ENCODE measurements at regions not wholly inside any gene's neighbourhood (a gene's known extent, or its start where the extent isn't known, plus 50 kb on each side); places are given as distances from the start of the nearest gene placed in this dataset.

- no peak for TF ChIP-seq ZBTB26 (CRISPR knock-in tag; IDR thresholded peaks at IDR 0.05)
Observed at GRCh38 chr1:99062192-99062591, 57.5 kb upstream of the PLPPR5 start (continued).

- Histone ChIP-seq H3K27me3 (ENCODE audit: control insufficient read depth in 2 of 2, insufficient read depth in 2 of 2, low read length in 2 of 2) (no peaks in the 10 kb centered on the region), H3K9me1 (ENCODE audit: control insufficient read depth, insufficient read depth, low read length) (no peaks in the 10 kb centered on the region), H3K27ac (ENCODE audit: extremely low read depth, low read depth, low read length) (no peak overlapping the region), H4K20me1 (replicated peaks; ENCODE audit: control insufficient read depth, insufficient read depth, low read length) (no peaks in the 10 kb centered on the region), H3K4me2 (ENCODE audit: insufficient read depth, low read length) (no peak overlapping the region), H2AFZ (ENCODE audit: low read depth, low read length) (no peak overlapping the region), H3K79me2 (ENCODE audit: control insufficient read depth, insufficient read depth, low read length) (no peaks in the 10 kb centered on the region), H3K4me1 (replicated peaks in 1 of 2; ENCODE audit: control insufficient read depth in 2 of 2, insufficient read depth in 2 of 2, low read length in 2 of 2) (no peaks in the 10 kb centered on the region), H3K9ac (ENCODE audit: insufficient read depth in 1 of 2, low read depth in 2 of 2, low read length in 2 of 2) (no peak overlapping the region), H3K4me3 (no peak overlapping the region), H3K9me3 (replicated peaks; ENCODE audit: control insufficient read depth, insufficient read depth, low read depth, low read length) (no peaks in the 10 kb centered on the region), H3K36me3 (ENCODE audit: control insufficient read depth, insufficient read depth, low read length) (no peaks in the 10 kb centered on the region)
- no peak for ATAC-seq
- no peak for DNase-seq (ENCODE audit: extremely low read depth in 1 of 4, low spot score in 3 of 4)
- FAIRE-seq, result no peak
- ChIA-PET POLR2A (no interaction called here), CTCF (ENCODE audit: low intra/inter-chr PET ratio) (no interaction called here)
- WGBS (ENCODE audit: insufficient coverage, low coverage, missing lambda C conversion rate), result 0% methylated on average over 3 of the region's 3 CpGs
- in situ Hi-C loops (cut with MboI) (no loop called here), intact Hi-C loops (cut with micrococcal nuclease) (no loop called here)
- no TSS peak for BruUV-seq (replicated peaks)
- TF ChIP-seq HDAC1 (IDR thresholded peaks at IDR 0.05), result no peak
- no peak for TF ChIP-seq BRCA1 (IDR thresholded peaks at IDR 0.05)
- no peak for TF ChIP-seq BRCA1 (CRISPR knock-in tag; IDR thresholded peaks at IDR 0.05)
- no peak for TF ChIP-seq MIER1 (IDR thresholded peaks at IDR 0.05; ENCODE audit: low read depth)
- TF ChIP-seq MTF1 (CRISPR knock-in tag; IDR thresholded peaks at IDR 0.05; ENCODE audit: borderline replicate concordance), result no peak
- TF ChIP-seq ZFPM2 (CRISPR knock-in tag; IDR thresholded peaks at IDR 0.05), result no peak
- TF ChIP-seq ETV1 (tag; conservative IDR thresholded peaks at IDR 0.05; ENCODE audit: low read depth), result no peak
- no peak for TF ChIP-seq FOXK2 (conservative IDR thresholded peaks at IDR 0.05 in 1 of 2, IDR thresholded peaks at IDR 0.05 in 1 of 2; ENCODE audit: low read depth in 2 of 2)
- TF ChIP-seq NUFIP1 (IDR thresholded peaks at IDR 0.05; ENCODE audit: partially characterized antibody), result no peak
- TF ChIP-seq ZNF121 (CRISPR knock-in tag; conservative IDR thresholded peaks at IDR 0.05), result no peak
- no peak for TF ChIP-seq ETS2 (tag; IDR thresholded peaks at IDR 0.05; ENCODE audit: borderline replicate concordance, poor library complexity, severe bottlenecking)
- no peak for TF ChIP-seq CEBPG (CRISPR knock-in tag; IDR thresholded peaks at IDR 0.05)
- TF ChIP-seq CEBPG (tag; conservative IDR thresholded peaks at IDR 0.05 in 1 of 2, IDR thresholded peaks at IDR 0.05 in 1 of 2), result no peak
- TF ChIP-seq ZNF740 (CRISPR knock-in tag; IDR thresholded peaks at IDR 0.05), result no peak
- no peak for TF ChIP-seq ZNF740 (tag; IDR thresholded peaks at IDR 0.05)
- TF ChIP-seq ZNF354B (CRISPR knock-in tag; IDR thresholded peaks at IDR 0.05), result no peak
- no peak for TF ChIP-seq PREB (CRISPR knock-in tag; IDR thresholded peaks at IDR 0.05)
- no peak for TF ChIP-seq ZBTB17 (CRISPR knock-in tag; IDR thresholded peaks at IDR 0.05)
- TF ChIP-seq PHB2 (IDR thresholded peaks at IDR 0.05; ENCODE audit: low read depth), result no peak
- no peak for TF ChIP-seq ARID1B (IDR thresholded peaks at IDR 0.05)
- no peak for TF ChIP-seq KAT7 (CRISPR knock-in tag; IDR thresholded peaks at IDR 0.05; ENCODE audit: borderline replicate concordance)
Observed at GRCh38 chr1:99069146-99069545, 64.5 kb upstream of the PLPPR5 start.

Measured in K562 (cell line).